ENCODE measurements at regions not wholly inside any gene's neighbourhood (a gene's known extent, or its start where the extent isn't known, plus 50 kb on each side); places are given as distances from the start of the nearest gene placed in this dataset.

DNA sequence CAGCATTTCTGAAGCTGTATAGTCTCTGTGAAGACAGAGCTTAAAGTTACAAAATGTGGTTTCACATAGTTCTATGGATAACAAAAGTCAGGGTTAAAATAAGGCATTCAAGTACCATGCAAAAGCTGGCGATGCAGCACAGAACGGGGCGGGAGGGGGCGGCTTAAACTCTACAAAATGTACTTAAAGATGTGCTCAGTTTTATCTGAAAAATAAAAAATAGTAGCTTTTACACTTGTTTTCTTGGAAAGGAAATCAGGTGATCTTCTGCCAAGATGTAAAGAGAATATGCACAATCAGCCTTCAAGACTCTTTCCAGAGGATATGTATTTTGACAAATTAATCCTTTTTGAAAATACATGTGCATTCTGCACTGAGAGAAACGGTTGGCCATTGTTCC lies 301.7 kb upstream of the EMCN start:
- DNase-seq = no peak
- TF ChIP-seq, protein P1, sequence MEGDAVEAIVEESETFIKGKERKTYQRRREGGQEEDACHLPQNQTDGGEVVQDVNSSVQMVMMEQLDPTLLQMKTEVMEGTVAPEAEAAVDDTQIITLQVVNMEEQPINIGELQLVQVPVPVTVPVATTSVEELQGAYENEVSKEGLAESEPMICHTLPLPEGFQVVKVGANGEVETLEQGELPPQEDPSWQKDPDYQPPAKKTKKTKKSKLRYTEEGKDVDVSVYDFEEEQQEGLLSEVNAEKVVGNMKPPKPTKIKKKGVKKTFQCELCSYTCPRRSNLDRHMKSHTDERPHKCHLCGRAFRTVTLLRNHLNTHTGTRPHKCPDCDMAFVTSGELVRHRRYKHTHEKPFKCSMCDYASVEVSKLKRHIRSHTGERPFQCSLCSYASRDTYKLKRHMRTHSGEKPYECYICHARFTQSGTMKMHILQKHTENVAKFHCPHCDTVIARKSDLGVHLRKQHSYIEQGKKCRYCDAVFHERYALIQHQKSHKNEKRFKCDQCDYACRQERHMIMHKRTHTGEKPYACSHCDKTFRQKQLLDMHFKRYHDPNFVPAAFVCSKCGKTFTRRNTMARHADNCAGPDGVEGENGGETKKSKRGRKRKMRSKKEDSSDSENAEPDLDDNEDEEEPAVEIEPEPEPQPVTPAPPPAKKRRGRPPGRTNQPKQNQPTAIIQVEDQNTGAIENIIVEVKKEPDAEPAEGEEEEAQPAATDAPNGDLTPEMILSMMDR (IDR thresholded peaks at IDR 0.05) = no peak
- no peaks in the 10 kb centered on the region for H3K36me3 ChIP-seq
- no peak overlapping the region for H3K27ac ChIP-seq
- H3K9me3 ChIP-seq = peaks cover 0 to 3% (median 0%) of the 10 kb centered on the region in 4 donors
- intact Hi-C loops (cut with DNase I) = no loop called here
- 84% methylated on average over 5 of the region's 5 CpGs for WGBS, 2 donors
- ATAC-seq = no peak
- no peak overlapping the region for H3K4me3 ChIP-seq
- FAIRE-seq = no peak
- H3K27me3 ChIP-seq = no peaks in the 10 kb centered on the region
- no peaks in the 10 kb centered on the region for H3K4me1 ChIP-seq

DNA sequence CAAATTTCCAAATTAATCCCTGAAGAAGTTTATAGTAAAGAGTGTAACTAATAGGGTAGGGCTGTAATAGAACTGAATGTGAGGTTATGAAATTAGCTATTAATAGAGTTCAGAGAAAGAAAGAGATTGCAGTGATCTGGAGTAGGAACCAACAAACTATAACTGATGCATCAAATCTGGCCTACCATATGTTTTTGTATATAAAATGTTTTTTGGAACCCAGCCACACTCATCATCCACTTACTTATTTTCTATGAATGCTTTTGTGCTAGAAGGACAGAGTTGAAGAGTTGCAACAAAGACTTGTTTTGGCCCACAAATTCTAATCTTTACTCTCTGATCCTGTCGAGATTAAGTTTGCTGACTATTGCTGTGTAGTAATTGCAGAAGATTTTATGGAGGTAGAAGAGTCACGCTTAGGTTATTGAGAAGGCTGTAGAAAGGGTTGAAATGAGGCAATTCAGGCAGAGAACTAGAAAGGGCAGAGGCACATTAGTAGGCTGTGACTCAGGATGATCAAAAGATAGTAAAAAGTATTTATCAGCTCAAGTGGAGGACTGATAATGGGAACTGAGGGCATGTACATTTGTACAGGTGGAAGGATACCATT lies 298.7 kb upstream of the EMCN start:
- H3K36me3 ChIP-seq = no peaks in the 10 kb centered on the region
- ATAC-seq = no peak
- intact Hi-C loops (cut with DNase I) = no loop called here

DNA sequence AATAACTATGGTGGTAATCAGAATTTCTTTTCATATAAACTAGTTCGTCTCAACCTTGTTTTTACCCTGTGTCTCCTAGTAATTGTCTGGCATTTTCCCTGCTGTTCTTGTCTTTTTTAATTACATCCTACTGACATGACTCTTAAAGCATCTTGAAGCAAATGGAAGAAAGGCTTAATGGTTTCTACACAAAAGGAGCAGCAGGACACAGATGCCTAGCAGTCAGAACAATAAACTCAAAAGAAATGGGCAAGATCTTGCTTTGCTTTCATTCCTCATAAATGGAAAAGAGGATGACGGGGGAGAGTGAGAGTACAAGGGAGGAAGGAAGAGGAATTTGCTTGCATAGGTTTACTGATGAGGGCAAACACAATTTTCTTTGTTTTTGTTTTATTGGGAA lies 293.2 kb upstream of the EMCN start:
- no peaks in the 10 kb centered on the region for H3K36me3 ChIP-seq
- no peak overlapping the region for H3K4me3 ChIP-seq
- no peaks in the 10 kb centered on the region for H3K4me1 ChIP-seq
- TF ChIP-seq, protein P1 (IDR thresholded peaks at IDR 0.05) = no peak
- 57 to 73% methylated on average over 2 of the region's 2 CpGs for WGBS, 2 donors
- no peaks in the 10 kb centered on the region for H3K9me3 ChIP-seq
- H3K27me3 ChIP-seq = no peaks in the 10 kb centered on the region
- DNase-seq = no peak
- no peak for FAIRE-seq
- intact Hi-C loops (cut with DNase I) = no loop called here
- H3K27ac ChIP-seq = no peak overlapping the region
- no peak for ATAC-seq

More for the DNA sequence above, 298.7 kb upstream of the EMCN start:
- Histone ChIP-seq H3K27ac (no peak overlapping the region), H3K4me3 (no peak overlapping the region), H3K9me3 (peaks cover 0 to 3% (median 0%) of the 10 kb centered on the region in 4 donors), H3K27me3 (no peaks in the 10 kb centered on the region), H3K4me1 (no peaks in the 10 kb centered on the region)
- WGBS, 2 donors = 74 to 80% methylated on average over 2 of the region's 2 CpGs
- TF ChIP-seq, protein P1 (IDR thresholded peaks at IDR 0.05) = no peak
- FAIRE-seq (no peak), DNase-seq (no peak)

DNA sequence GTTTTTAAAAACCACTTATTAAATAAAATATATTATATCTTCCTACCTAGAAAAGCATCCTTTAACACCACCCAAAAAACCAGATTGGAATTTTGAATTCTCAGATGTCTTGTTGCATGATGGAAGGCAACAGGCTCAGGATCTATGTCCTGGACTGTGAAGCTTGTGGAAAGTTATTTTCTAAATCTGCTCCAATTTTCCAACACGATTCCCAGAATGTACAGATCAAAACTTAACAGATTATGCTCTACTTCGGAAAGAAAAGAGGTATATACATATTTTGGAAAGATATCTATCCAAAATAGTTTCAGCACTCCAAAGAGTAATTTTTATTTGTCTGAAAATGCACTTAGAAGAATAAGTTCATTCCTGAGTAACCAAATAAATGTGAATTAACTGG lies 291.7 kb upstream of the EMCN start:
- WGBS, 2 donors = 58 to 67% methylated on average over 2 of the region's 2 CpGs
- no peaks in the 10 kb centered on the region for H3K27me3 ChIP-seq
- TF ChIP-seq, protein P1 (IDR thresholded peaks at IDR 0.05) = no peak
- no peak overlapping the region for H3K4me3 ChIP-seq
- DNase-seq (no peak), ATAC-seq (no peak), FAIRE-seq (no peak)
- no peaks in the 10 kb centered on the region for H3K9me3 ChIP-seq
- no peak overlapping the region for H3K27ac ChIP-seq
- no peaks in the 10 kb centered on the region for H3K36me3 ChIP-seq
- intact Hi-C loops (cut with DNase I) = no loop called here
- H3K4me1 ChIP-seq = no peaks in the 10 kb centered on the region

DNA sequence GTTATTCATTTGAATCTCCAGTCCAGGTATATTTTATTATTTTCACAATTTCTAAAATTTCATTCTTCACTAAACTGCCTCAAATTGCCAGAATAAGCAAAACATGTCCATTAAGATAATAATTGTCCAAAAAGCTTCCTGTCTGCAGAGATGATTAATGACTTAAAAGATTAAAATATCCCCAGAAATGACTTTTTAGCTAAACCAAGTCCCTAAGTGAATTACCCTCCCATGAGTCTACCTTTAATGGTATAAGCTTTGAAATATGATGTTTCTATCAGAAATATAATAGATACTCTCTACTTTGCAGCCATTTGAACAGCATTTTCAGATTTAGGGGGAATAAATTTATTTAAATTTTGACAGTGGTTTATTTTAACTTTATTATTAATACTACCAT lies 289.2 kb upstream of the EMCN start:
- intact Hi-C loops (cut with DNase I) = no loop called here
- H3K4me3 ChIP-seq = no peak overlapping the region
- no peak for DNase-seq
- no peak for FAIRE-seq
- no peak overlapping the region for H3K27ac ChIP-seq
- H3K36me3 ChIP-seq = no peaks in the 10 kb centered on the region
- no peaks in the 10 kb centered on the region for H3K4me1 ChIP-seq
- TF ChIP-seq, protein P1 (IDR thresholded peaks at IDR 0.05) = no peak
- no peak for ATAC-seq
- H3K9me3 ChIP-seq = no peaks in the 10 kb centered on the region
- H3K27me3 ChIP-seq = no peaks in the 10 kb centered on the region
